GM21717 (cell line): ENCODE measurements at regions not wholly inside any gene's neighbourhood (a gene's known extent, or its start where the extent isn't known, plus 50 kb on each side); places are given as distances from the start of the nearest gene placed in this dataset.

Source experiments
- ATAC-seq: cut with Tn5 transposase; IDR thresholded peaks from one replicate; pipeline ENCODE4 v1.9.1; 2021; ENCODE audit warnings: mild to moderate bottlenecking, moderate library complexity; ENCODE audit not compliant: unreplicated experiment

GRCh38 chr13:107003911-107004310 lies 436.0 kb upstream of the ARGLU1 start:
- ATAC-seq, result no peak

- no peak for ATAC-seq
These were observed 430.7 kb upstream of the ARGLU1 start for GRCh38 chr13:106998664-106999063.

GRCh38 chr13:106997696-106998095 lies 429.8 kb upstream of the ARGLU1 start:
- no peak for ATAC-seq

- no peak for ATAC-seq
These were observed 429.1 kb upstream of the ARGLU1 start for GRCh38 chr13:106996867-106997618.

- no peak for ATAC-seq
These were observed 422.7 kb upstream of the ARGLU1 start for GRCh38 chr13:106990594-106990993.

- ATAC-seq, result no peak
These were observed 421.9 kb upstream of the ARGLU1 start for GRCh38 chr13:106989876-106990275.

GRCh38 chr13:106987427-106987785 lies 419.5 kb upstream of the ARGLU1 start:
- no peak for ATAC-seq

GRCh38 chr13:106986687-106987426 lies 418.9 kb upstream of the ARGLU1 start:
- ATAC-seq, result no peak

- no peak for ATAC-seq
These were observed 418.1 kb upstream of the ARGLU1 start for GRCh38 chr13:106986033-106986484.

- ATAC-seq, result no peak
These were observed 417.5 kb upstream of the ARGLU1 start for GRCh38 chr13:106985481-106985880.

GRCh38 chr13:106981051-106981450 lies 413.1 kb upstream of the ARGLU1 start:
- no peak for ATAC-seq

- ATAC-seq, result no peak
These were observed 399.5 kb upstream of the ARGLU1 start for GRCh38 chr13:106967391-106967790.

GRCh38 chr13:106963151-106963550 lies 395.2 kb upstream of the ARGLU1 start:
- no peak for ATAC-seq

- ATAC-seq, result no peak
These were observed 393.7 kb upstream of the ARGLU1 start for GRCh38 chr13:106961651-106962050.

GRCh38 chr13:106961216-106961615 lies 393.3 kb upstream of the ARGLU1 start:
- ATAC-seq, result no peak

- no peak for ATAC-seq
These were observed 390.7 kb upstream of the ARGLU1 start for GRCh38 chr13:106958621-106959048.

- ATAC-seq, result no peak
These were observed 374.6 kb upstream of the ARGLU1 start for GRCh38 chr13:106942563-106942962.

- ATAC-seq, result no peak
These were observed 373.8 kb upstream of the ARGLU1 start for GRCh38 chr13:106941779-106942178.

GRCh38 chr13:106927421-106927820 lies 359.5 kb upstream of the ARGLU1 start:
- no peak for ATAC-seq

- no peak for ATAC-seq
These were observed 354.4 kb upstream of the ARGLU1 start for GRCh38 chr13:106922384-106922783.

- no peak for ATAC-seq
These were observed 351.7 kb upstream of the ARGLU1 start for GRCh38 chr13:106919638-106920037.

GRCh38 chr13:106919133-106919532 lies 351.2 kb upstream of the ARGLU1 start:
- ATAC-seq, result no peak
